HG02678 (cell line): ENCODE measurements at regions not wholly inside any gene's neighbourhood (a gene's known extent, or its start where the extent isn't known, plus 50 kb on each side); places are given as distances from the start of the nearest gene placed in this dataset.
"Not testable (repeated sequence)": the region's sequence is repeated elsewhere in the genome, so short reads cannot be mapped to it uniquely, and the experiment has no call there.

Experiments used
- ATAC-seq: cut with Tn5 transposase; IDR thresholded peaks from one replicate; pipeline ENCODE4 v1.9.1; 2021; ENCODE audit warnings: mild to moderate bottlenecking, moderate library complexity; ENCODE audit not compliant: unreplicated experiment

DNA sequence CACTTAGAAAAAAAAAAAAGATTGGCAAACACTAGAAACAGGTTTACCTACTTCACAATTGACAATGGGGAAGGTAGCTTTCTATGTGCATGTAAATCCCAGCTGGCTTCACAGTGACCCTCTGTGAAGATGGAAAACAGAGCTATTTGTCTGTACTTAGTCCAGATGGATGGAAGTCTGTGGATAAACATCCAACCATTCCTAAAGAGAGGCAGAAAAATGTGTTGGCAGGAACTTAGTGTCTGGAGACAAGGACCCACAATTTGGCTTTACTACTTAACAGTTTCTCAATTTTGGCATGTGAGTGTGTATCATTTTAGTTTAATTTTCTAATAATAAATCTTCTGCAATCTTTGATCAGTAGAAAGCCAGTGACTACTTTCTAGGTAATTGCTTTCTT lies 154.4 kb downstream of the RAD51AP2 start:
- no peak for ATAC-seq

- no peak for ATAC-seq
Observed at GRCh38 chr2:17362956-17363355, 155.3 kb downstream of the RAD51AP2 start.

DNA sequence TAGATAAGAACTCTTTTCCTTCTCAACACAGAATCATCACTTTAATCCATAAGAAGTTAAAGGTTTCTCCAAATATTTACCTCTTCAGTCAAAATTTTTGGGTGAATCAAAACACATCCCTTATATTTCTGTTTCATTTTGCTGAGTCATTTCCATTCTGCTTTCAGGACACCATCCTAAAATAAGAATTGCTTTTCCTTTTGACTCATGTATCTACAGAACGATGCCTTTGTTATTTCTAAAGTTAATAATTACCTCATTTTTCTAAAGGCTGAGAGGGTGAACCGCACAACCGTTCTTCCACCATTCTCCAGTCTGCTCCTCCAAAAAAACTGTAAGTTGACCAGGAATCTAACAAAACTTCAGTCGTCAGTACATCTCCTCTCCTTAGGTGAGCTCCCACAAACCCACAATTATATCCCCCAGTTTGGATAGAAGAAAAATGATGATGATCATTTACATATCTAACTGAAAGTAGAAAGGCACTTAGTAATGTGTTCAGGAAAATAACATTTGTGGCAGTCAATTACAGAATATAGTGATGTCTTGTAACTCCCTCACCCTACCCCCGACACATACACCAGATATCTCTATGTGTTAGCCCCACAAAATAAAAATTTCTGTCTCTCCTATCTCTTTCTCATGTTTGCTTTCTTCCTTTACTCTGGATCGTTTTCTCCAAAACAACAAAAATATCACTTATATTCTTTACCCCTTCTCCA lies 162.5 kb downstream of the RAD51AP2 start:
- peak; percentile 93 for ATAC-seq

DNA sequence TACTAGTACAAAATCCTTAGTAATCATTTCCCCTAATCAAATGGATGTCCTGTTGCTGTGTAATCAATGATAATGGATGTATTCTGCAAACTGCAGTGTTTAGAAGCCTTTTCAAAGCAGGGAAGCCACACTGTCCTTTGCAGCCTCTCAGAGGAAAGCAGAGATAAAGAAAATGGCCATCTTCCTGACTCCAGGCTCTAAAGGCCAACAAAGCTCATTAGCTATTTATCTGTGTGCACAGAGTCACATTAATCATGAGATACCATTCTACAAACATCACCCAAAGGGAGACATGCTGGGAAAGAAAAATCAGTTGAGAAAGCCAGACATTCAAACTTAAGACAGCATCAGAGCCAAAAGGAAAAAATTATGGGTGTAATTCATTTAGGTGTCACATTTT lies 165.0 kb downstream of the RAD51AP2 start:
- ATAC-seq = no peak

- not testable (repeated sequence) for ATAC-seq
Observed at GRCh38 chr2:17342692-17343091, 175.5 kb downstream of the RAD51AP2 start.

DNA sequence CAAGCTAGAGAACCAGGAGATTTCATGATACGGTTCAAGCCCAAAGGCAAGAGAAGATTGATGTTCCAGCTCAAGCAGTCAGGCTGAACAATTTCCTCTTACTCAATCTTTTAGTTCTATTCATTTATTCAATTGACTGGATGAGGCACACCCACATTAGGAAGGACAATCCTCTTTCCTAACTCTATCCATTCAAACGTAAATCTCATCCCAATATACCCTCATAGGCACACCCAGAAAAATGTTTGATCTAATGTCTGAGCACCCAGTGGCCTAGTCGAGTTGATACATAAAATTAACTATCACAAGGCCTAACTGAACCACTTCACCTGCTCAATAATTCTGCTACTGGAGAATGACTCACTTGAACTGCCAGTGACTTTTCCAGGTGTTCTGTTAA lies 180.7 kb downstream of the RAD51AP2 start:
- no peak for ATAC-seq

- no peak for ATAC-seq
Observed at GRCh38 chr2:17336458-17336857, 181.8 kb downstream of the RAD51AP2 start.

GRCh38 chr2:17334300-17334699 lies 183.9 kb downstream of the RAD51AP2 start:
- no peak for ATAC-seq

GRCh38 chr2:17331636-17332035 lies 186.6 kb downstream of the RAD51AP2 start:
- ATAC-seq = no peak

DNA sequence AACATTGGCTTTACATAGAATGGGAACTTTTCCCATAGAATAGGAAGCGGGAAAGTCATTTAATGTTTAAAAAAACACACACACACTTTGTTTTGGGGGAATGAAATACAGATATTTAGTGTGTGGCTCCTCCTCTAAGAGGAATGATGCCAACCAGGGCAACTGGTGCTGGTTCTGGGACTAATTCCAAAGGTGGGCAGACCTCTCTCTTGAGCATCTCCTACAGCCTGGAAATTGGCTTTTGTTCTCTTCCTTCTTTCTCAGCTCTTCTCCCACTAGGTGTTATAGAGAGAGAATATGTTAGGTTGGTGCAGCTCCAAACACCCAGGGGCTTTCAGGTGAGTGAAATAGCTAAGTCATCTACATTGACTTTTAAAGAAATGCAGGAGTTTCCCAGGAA lies 190.1 kb downstream of the RAD51AP2 start:
- no peak for ATAC-seq

DNA sequence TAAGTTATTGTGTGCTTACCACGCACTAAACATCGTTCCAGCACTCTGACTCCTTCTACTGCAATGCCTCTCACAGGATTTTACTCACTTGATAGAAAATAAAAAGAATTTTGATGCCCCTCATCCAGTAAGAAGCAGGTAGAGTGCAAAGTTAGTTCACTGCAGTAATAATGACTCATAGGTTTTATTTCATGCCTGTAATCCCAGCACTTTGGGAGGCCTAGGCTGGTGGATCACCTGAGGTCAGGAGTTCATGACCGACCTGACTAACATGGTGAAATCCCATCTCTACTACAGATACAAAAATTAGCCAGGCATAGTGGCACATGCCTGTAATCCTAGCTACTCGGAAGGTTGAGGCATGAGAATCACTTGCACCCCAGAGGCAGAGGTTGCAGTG lies 190.6 kb downstream of the RAD51AP2 start:
- ATAC-seq = no peak

DNA sequence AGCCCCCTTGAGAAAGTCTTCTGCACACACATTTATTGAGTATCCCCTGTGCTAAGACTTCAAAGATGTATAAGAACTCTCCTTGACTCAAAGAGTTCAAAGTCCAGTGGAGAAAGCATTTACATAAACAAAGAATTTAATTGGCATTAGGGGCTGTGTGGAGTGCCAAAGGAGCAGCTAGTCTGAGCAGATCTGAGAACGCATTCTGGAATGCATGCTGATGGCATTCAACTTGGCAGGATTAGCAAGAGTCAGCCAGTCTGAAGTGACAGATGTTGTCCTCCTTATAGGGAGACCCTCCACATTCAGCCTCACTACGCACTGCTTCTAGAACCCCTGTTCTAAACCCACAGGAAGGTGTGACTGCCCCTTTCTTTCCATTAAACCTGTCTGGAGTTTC lies 191.5 kb downstream of the RAD51AP2 start:
- ATAC-seq = no peak

DNA sequence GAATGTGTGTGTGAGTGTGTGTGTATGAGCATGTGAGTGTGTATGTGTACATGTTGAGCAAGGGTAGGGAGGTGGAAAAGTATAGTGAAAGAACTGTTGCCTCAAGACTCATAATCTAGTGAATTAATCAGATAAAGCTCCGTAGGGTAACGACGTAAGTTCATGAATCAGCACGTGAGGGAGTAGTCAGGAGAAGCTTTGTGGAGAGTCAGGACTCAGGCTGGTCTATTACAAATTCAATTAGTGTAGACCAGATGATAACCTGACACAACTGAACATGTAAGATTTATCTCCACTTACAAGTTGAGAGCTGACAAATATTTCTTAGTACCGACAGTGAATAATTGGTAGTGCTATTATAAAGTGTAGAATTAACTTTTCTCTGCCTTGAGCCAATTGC lies 194.5 kb downstream of the RAD51AP2 start:
- ATAC-seq = no peak

- ATAC-seq = no peak
Observed at GRCh38 chr2:17322461-17322860, 195.8 kb downstream of the RAD51AP2 start.

DNA sequence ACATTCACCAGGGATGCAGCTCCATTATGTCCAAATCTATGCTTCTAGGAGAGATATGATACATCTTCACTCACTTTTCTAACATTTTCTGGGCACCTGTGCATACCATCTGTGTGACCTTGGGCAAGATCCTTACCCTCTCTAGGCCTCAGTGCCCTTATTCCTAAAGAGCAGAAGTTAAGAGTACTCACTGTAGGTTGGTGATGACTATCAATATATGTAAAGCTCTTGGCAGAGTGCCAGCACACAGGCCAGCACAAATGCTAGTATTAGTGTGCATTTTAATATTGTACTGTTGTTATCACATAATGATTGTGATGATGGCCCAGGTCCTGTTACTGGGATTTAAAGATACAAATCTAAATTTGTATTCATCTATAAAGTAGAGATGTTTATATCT lies 199.2 kb downstream of the RAD51AP2 start:
- no peak for ATAC-seq

- no peak for ATAC-seq
Observed at GRCh38 chr2:17318013-17318412, 200.2 kb downstream of the RAD51AP2 start.

- ATAC-seq = no peak
Observed at GRCh38 chr2:17317439-17317976, 200.7 kb downstream of the RAD51AP2 start.

GRCh38 chr2:17313261-17313660 lies 205.0 kb downstream of the RAD51AP2 start:
- no peak for ATAC-seq

DNA sequence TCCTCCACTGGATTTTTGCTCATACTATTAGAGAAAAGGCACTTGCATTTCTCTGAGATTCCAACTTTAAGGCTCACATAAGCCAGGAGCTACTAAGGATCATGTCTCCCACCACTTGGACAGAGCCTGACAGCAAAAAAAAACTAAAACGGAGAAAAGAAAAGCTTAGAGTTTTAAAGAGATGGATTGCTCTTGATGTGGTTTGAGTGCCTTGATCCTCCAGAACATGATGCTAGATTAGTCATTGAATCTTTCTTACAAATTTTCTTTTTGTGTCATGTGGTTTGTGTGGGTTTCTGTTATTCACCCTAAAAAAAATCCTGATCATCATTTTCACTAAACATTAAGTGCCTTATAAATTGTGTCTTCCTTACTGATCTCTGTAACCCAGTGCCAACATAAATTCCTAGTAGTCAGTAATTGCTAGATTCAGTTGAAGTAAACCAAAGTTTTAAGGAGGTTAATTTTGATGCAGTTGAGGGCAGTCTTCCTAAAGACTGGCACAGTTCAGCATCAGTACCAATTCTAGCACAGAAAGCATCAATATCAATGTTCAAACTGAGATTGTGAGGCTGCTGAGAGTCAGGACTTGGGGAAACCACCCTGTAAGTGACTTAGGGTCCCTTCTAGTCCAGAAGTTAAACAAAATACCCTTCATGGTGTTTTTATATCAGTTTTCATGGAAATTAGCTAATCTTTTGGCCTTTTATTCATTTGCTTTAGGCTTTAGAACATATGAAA lies 206.3 kb downstream of the RAD51AP2 start:
- ATAC-seq = no peak

GRCh38 chr2:17311106-17311619 lies 207.1 kb downstream of the RAD51AP2 start:
- ATAC-seq = no peak

DNA sequence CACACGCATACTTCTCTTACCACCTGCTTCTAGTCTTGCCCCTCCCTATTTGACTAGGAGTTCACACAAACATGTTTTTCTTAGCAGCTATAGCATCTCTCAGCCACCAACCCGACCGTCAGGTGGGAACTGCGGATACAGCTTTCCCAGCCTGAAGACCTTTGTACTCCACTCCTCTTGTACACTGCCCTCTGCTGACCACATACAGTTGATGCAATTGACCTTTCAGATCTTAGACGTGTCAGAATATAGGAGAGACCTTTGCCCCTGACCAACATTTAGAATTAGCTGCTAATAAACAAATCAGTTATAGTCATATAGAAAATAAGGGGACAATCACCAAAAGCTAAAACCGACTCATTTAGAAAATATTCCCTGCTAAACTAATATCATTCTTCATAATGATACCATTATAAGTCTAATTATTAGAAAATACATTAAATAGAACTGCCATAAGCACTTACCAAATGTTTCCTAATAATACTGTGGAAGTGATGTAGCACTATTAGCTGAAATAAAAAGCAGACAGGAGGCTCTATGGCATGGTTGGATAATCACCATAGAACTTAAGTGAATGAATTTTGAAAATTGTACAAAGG lies 208.4 kb downstream of the RAD51AP2 start:
- peak; percentile 90 for ATAC-seq

DNA sequence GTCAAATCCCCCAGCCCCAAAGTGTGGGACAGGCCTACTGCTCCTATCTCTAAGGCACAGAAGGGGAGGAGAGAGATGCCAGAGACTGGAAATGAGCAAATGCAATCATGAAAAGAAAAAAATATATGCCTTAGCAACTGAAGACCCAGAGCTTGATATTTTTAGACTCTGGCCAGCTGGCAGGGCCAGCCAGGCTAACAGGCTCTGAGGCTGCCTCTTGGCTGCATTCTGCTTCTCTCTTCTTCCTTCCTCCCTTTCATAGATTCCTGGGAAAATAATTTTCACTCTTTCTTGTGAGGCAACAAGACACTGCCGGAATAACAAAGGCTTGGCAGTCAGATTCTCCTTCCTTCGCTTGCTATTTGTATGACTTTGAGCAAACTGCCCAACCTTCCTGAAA lies 209.1 kb downstream of the RAD51AP2 start:
- ATAC-seq = no peak
